ENCODE measurements at regions not wholly inside any gene's neighbourhood (a gene's known extent, or its start where the extent isn't known, plus 50 kb on each side); places are given as distances from the start of the nearest gene placed in this dataset.

GRCh38 chr2:239791526-239792404 is 233.4 kb downstream of the NDUFA10 start:
- no peaks in the 10 kb centered on the region for H3K9me3 ChIP-seq
- H3K27ac ChIP-seq = no peak overlapping the region
- DNase-seq = no peak
- no peaks in the 10 kb centered on the region for H3K27me3 ChIP-seq
- WGBS, 2 donors = 50 to 56% methylated on average over 20 to 22 of the region's 22 CpGs
- intact Hi-C loops (cut with DNase I) = no loop called here
- TF ChIP-seq POLR2A (IDR thresholded peaks at IDR 0.05) = no peak
- no peak for TF ChIP-seq CTCF (IDR thresholded peaks at IDR 0.05)
- H3K4me1 ChIP-seq = no peaks in the 10 kb centered on the region
- H3K4me3 ChIP-seq = no peak overlapping the region
- ATAC-seq = no peak
- no peaks in the 10 kb centered on the region for H3K36me3 ChIP-seq (replicated peaks in 1 of 2; ENCODE audit: insufficient read depth in 1 of 2, low read depth in 2 of 2)

- intact Hi-C loops (cut with DNase I) = no loop called here
- DNase-seq = no peak
- no peak for TF ChIP-seq CTCF (IDR thresholded peaks at IDR 0.05)
- no peak for TF ChIP-seq POLR2A (IDR thresholded peaks at IDR 0.05)
- no peak for ATAC-seq
- no peaks in the 10 kb centered on the region for H3K36me3 ChIP-seq (replicated peaks in 1 of 2; ENCODE audit: insufficient read depth in 1 of 2, low read depth in 2 of 2)
- no peaks in the 10 kb centered on the region for H3K27me3 ChIP-seq
- no peak overlapping the region for H3K4me3 ChIP-seq
- no peak overlapping the region for H3K27ac ChIP-seq
- 60 to 61% methylated on average over 9 of the region's 9 CpGs for WGBS, 2 donors
- H3K4me1 ChIP-seq = no peaks in the 10 kb centered on the region
- no peaks in the 10 kb centered on the region for H3K9me3 ChIP-seq
Observed at GRCh38 chr2:239790721-239791120, 234.4 kb downstream of the NDUFA10 start.

- DNase-seq = no peak
- TF ChIP-seq CTCF (IDR thresholded peaks at IDR 0.05) (no peak), POLR2A (IDR thresholded peaks at IDR 0.05) (no peak)
- WGBS, 2 donors = 48% methylated on average over 11 of the region's 13 CpGs
Observed at GRCh38 chr2:239790313-239790712, 234.8 kb downstream of the NDUFA10 start.

GRCh38 chr2:239789711-239790110 is 235.4 kb downstream of the NDUFA10 start:
- TF ChIP-seq CTCF (IDR thresholded peaks at IDR 0.05) (no peak), POLR2A (IDR thresholded peaks at IDR 0.05) (no peak)
- no peak overlapping the region for H3K4me3 ChIP-seq
- H3K4me1 ChIP-seq = no peaks in the 10 kb centered on the region
- intact Hi-C loops (cut with DNase I) = no loop called here
- H3K27ac ChIP-seq = no peak overlapping the region
- no peak for DNase-seq
- no peaks in the 10 kb centered on the region for H3K27me3 ChIP-seq
- no peaks in the 10 kb centered on the region for H3K9me3 ChIP-seq
- H3K36me3 ChIP-seq (replicated peaks in 1 of 2; ENCODE audit: insufficient read depth in 1 of 2, low read depth in 2 of 2) = no peaks in the 10 kb centered on the region
- WGBS, 2 donors = 67 to 71% methylated on average over 7 to 8 of the region's 8 CpGs
- ATAC-seq = no peak

More at GRCh38 chr2:239790313-239790712, 234.8 kb downstream of the NDUFA10 start:
- no peaks in the 10 kb centered on the region for H3K36me3 ChIP-seq (replicated peaks in 1 of 2; ENCODE audit: insufficient read depth in 1 of 2, low read depth in 2 of 2)
- no peaks in the 10 kb centered on the region for H3K27me3 ChIP-seq
- ATAC-seq = no peak
- no peaks in the 10 kb centered on the region for H3K9me3 ChIP-seq
- intact Hi-C loops (cut with DNase I) = no loop called here
- H3K27ac ChIP-seq = no peak overlapping the region
- H3K4me3 ChIP-seq = no peak overlapping the region
- H3K4me1 ChIP-seq = no peaks in the 10 kb centered on the region
